Stimulated activated CD8-positive, alpha-beta memory T cell treated with anti-CD3 and anti-CD28 coated beads, Interleukin-15, amount 100 ng/mL, for 24 hours (primary cell): ENCODE measurements at regions not wholly inside any gene's neighbourhood (a gene's known extent, or its start where the extent isn't known, plus 50 kb on each side); places are given as distances from the start of the nearest gene placed in this dataset.

ENCODE experiments used
- DNase-seq: peaks from one replicate; pipeline ENCODE4 v3.0.0-alpha.2; 2020; ENCODE audit warnings: low read depth

GRCh38 chr9:30697958-30698357 lies 1686.5 kb upstream of the ACO1 start:
- no peak for DNase-seq

- DNase-seq, result no peak
Observed at GRCh38 chr9:30711591-30711990, 1672.9 kb upstream of the ACO1 start.

DNA sequence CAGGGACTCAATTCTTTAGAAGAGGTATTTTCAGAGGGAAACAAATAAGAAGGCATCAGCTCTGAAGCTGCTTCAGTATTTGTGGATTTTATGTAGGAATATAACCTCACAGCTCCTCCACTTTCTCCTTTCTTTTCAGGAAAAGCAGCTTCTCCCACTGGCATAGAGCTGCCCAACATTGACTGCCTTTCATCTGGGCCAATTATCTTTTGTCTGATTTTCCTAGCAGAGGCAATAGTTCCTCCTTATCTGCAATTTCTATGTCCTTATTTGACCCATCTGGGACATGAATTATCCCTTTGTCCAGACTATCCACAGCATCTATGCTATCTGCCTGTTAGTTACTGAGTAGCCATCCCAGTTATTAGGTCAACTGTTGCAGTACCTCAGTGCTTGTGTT lies 1671.2 kb upstream of the ACO1 start:
- DNase-seq, result no peak

DNA sequence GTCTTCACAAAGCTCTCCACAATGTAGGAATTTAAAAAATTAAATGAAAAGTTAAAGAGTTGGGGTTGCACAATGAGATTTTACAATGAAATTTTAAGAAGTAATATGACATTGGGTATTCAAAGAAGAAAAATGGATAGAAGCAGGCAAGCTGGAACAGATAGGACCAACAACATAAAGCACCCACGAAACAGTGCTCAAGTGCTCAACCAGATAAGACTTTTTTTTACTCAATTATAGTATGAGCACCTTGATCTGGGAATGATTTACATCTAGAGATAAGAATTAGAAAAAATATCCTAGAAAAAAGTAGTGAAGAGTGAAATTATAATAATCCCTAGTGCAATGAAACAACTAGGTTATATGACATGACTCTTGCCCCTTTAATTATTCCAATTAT lies 1670.1 kb upstream of the ACO1 start:
- DNase-seq, result no peak

GRCh38 chr9:30718483-30718882 lies 1666.0 kb upstream of the ACO1 start:
- no peak for DNase-seq

- DNase-seq, result no peak
Observed at GRCh38 chr9:30722065-30722464, 1662.4 kb upstream of the ACO1 start.

DNA sequence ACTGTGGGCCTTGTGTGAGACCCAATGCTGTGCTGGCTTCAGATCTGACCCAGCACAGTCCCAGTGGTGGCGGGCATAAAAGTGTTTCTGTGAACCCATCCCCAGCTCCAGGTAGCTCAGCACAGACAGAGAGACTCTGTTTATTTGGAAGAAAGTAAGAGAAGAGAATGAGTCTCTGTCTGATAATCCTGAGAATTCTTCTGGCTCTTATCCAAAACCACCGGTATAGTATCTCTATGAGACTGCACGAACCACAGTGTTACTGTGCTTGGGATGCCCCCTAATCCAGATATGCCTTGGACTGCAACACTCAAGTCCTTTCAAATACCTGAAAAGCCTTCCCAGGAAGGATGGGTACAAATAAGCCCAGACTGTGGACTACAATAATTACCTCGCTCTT lies 1660.8 kb upstream of the ACO1 start:
- DNase-seq, result no peak

GRCh38 chr9:30732060-30732459 lies 1652.4 kb upstream of the ACO1 start:
- no peak for DNase-seq

DNA sequence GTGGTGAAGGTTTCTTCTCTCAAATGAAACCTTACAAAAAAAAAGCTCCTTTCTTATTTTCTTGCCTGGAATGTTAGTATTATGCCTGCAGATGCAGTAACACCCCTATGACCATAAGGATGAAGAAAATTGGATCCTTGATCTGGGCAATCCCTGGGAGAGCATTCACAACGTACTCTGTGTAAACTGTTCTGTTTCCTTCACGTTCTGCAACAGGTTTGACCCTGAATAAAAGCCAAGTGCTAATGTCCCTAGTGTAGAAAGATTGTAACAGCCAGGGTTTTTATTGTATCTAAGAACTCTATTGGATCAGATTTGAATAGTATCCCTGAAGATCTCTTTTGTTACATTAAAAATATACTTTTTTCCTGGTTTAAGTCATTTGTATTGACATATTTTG lies 1639.6 kb upstream of the ACO1 start:
- DNase-seq, result no peak

GRCh38 chr9:30746589-30746988 lies 1637.9 kb upstream of the ACO1 start:
- DNase-seq, result no peak

GRCh38 chr9:30757723-30758122 lies 1626.7 kb upstream of the ACO1 start:
- DNase-seq, result no peak

GRCh38 chr9:30758726-30759446 lies 1625.6 kb upstream of the ACO1 start:
- DNase-seq, result no peak

DNA sequence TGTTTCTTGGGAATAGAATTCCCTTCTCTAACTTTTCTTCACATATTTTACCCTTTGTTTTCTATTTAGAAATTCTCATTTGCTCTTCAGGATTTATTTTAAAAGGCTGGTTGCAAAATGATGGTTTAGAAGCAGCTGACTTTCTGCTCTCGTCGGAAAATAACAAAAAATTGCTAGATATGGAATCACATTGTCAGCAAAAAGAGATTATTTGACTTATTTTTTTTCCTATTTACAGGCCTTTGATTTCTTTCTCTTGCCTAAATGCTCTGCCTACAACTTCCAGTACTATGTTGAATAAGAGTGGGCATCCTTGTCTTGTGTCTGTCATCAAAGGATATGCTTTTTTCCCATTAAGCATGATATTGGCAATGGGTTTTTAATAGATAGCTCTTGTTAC lies 1619.1 kb upstream of the ACO1 start:
- no peak for DNase-seq

DNA sequence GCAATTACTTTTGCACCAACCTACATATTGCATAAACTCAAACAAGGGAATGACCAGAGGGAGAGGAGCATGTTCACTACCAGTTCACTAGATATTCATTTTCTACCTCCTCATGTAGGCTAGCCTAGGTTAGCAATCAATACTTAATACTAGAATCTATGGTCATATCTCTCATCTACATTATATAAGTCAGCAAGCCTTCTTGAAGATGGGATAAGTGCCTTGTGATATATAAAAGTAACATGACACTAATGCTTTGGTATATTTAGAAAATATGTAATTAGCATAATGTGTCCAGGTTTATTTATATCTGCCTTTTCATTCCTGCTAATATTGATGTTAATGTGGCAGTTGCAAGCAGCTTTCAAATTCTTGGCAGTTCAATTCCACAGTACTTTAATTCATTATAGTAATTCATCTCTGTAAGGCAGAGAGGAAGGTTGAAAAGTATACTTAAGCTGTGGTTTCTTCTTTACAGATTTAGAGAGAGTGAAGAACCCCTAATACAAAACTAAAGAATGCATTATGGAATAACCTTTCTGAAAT lies 1613.2 kb upstream of the ACO1 start:
- DNase-seq, result no peak

- no peak for DNase-seq
Observed at GRCh38 chr9:30771760-30772159, 1612.7 kb upstream of the ACO1 start.

- no peak for DNase-seq
Observed at GRCh38 chr9:30773427-30773826, 1611.0 kb upstream of the ACO1 start.

DNA sequence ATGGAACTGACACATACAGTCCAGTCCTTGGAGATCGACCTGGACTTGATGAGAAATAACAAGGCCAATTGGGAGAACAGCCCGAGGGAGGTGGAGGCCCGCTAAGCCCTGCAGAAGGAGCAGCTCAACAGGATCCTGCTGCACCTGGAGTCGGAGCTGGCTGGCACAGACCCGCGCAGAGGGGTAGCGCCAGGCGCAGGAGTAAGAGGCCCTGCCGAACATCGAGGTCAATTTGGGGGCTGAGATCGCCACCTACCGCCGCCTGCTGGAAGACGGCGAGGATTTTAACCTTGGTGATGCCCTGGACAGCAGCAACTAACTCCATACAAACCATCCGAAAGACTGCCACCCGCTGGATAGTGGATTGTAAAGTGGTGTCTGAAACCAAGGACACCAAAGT lies 1610.1 kb upstream of the ACO1 start:
- DNase-seq, result no peak

DNA sequence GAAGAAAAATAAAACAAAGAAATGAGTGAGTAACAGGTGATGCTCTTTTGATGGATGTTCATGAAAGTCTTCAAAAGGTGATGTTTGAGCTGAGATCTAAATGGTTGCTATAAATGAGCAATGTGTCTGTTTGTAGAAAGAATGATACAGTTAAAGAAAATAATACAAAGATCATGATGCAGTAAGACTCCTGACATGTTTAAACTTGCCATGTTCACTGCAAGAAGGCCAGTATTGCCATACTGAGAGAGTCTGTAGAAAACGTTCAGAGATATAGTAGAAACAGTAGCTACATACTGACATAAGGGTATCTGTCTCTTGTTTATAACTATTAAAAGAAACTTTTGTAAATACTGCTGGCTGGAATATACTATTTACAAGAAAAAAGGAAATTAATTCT lies 1609.2 kb upstream of the ACO1 start:
- DNase-seq, result no peak

GRCh38 chr9:30796764-30797163 lies 1587.7 kb upstream of the ACO1 start:
- DNase-seq, result no peak

GRCh38 chr9:30799527-30800101 lies 1584.8 kb upstream of the ACO1 start:
- DNase-seq, result no peak

DNA sequence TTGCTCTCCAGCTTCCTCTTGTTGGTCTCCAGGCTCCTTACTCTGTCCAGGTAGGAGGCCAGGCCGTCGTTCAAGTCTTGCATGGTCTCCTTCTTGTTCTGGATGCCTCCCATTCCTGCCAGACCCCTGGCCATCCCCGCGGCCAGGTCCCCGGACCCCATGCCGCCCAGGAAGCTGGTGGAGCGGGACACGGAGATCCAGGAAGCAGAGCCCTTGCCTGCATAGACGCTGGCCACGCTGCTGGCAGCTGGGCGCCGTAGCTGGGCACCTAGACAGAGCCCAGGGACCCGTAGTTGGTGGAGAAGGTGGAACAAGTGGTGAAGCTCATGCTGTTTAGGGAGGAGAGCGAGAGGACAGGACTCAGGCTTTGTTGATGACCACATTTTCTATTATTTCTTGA lies 1584.0 kb upstream of the ACO1 start:
- DNase-seq, result no peak

GRCh38 chr9:30812821-30813220 lies 1571.6 kb upstream of the ACO1 start:
- DNase-seq, result no peak

GRCh38 chr9:30815585-30815984 lies 1568.9 kb upstream of the ACO1 start:
- DNase-seq, result no peak

DNA sequence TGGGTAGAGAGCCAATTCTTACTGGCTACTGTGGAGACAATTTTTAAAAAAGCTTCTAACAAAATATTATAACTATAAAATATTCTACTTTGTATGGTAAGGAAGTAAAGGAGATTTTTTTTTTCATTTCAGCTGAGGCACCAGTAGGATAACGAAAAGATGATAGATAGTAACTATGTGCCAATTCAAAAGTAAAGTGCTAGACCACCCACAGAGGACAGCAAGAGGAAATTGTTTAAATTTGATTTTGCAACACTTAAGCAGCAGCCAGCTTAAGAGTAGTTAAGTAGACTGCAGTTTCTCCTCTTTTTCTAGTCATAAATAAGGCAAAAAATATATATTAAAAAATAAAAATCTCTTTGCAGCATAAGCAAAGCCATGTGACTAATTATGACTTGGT lies 1539.3 kb upstream of the ACO1 start:
- DNase-seq, result no peak
